ENCODE measurements at regions not wholly inside any gene's neighbourhood (a gene's known extent, or its start where the extent isn't known, plus 50 kb on each side); places are given as distances from the start of the nearest gene placed in this dataset.
A peak's percentile ranks its signal among the peaks of the same experiment; 100 is the strongest.
"Not testable (repeated sequence)": the region's sequence is repeated elsewhere in the genome, so short reads cannot be mapped to it uniquely, and the experiment has no call there.

- peaks cover 34 to 59% (median 41%) of the 10 kb centered on the region in 11 experiments for H3K9me3 ChIP-seq (replicated peaks in 1 of 11)
- no peaks in the 10 kb centered on the region for H3K27me3 ChIP-seq
- no peak overlapping the region for H3K4me2 ChIP-seq
- 0 out of 20 replicates have a peak, but pooled peaks cover 0 to 4% (median 0%) of the 10 kb centered on the region in 10 experiments for H3K4me1 ChIP-seq
- H3K9ac ChIP-seq: no peak overlapping the region
- no peak for TF ChIP-seq Cebpa-rat (IDR thresholded peaks at IDR 0.05)
- H3K4me3 ChIP-seq: no peak overlapping the region
- no peak overlapping the region for H3K27ac ChIP-seq
- H3K36me3 ChIP-seq: no peaks in the 10 kb centered on the region
- H4K20me1 ChIP-seq: no peaks in the 10 kb centered on the region
Measured at GRCh38 chr16:35574454-35575431, 2115.3 kb downstream of the TP53TG3F start.

GRCh38 chr16:35575432-35575821 is 2116.0 kb downstream of the TP53TG3F start:
- H3K4me1 ChIP-seq: 0 out of 20 replicates have a peak, but pooled peaks cover 0 to 4% (median 0%) of the 10 kb centered on the region in 10 experiments
- H3K36me3 ChIP-seq: no peaks in the 10 kb centered on the region
- no peak overlapping the region for H3K4me3 ChIP-seq
- H4K20me1 ChIP-seq: no peaks in the 10 kb centered on the region
- no peak overlapping the region for H3K27ac ChIP-seq
- no peak overlapping the region for H3K4me2 ChIP-seq
- no peaks in the 10 kb centered on the region for H3K27me3 ChIP-seq
- H3K9me3 ChIP-seq (replicated peaks in 1 of 11): peaks cover 36 to 65% (median 44%) of the 10 kb centered on the region in 11 experiments
- TF ChIP-seq Cebpa-rat (IDR thresholded peaks at IDR 0.05): no peak
- no peak overlapping the region for H3K9ac ChIP-seq

- H4K20me1 ChIP-seq: no peaks in the 10 kb centered on the region
- H3K9me3 ChIP-seq (replicated peaks in 1 of 11): no peaks in the 10 kb centered on the region
- no peak overlapping the region for H3K9ac ChIP-seq
- no peak for TF ChIP-seq Cebpa-rat (IDR thresholded peaks at IDR 0.05)
- no peaks in the 10 kb centered on the region for H3K27me3 ChIP-seq
- no peak overlapping the region for H3K4me3 ChIP-seq
- no peaks in the 10 kb centered on the region for H3K4me1 ChIP-seq
- H3K27ac ChIP-seq: no peak overlapping the region
- no peaks in the 10 kb centered on the region for H3K36me3 ChIP-seq
- no peak overlapping the region for H3K4me2 ChIP-seq
Measured at GRCh38 chr16:35585411-35585810, 2126.0 kb downstream of the TP53TG3F start.

GRCh38 chr16:35590913-35591312 is 2131.5 kb downstream of the TP53TG3F start:
- not testable (repeated sequence) for H3K4me2 ChIP-seq, H3K27ac ChIP-seq, H4K20me1 ChIP-seq, H3K4me3 ChIP-seq, H3K36me3 ChIP-seq, H3K27me3 ChIP-seq, H3K9ac ChIP-seq
- H3K4me1 ChIP-seq: peaks cover 0 to 24% (median 0%) of the 10 kb centered on the region in 10 experiments; a peak in 5 of 20 replicates
- H3K9me3 ChIP-seq (replicated peaks in 1 of 11): peaks cover 0 to 17% (median 11%) of the 10 kb centered on the region in 11 experiments; a peak in 10 of 22 replicates

GRCh38 chr16:35596467-35596866 is 2137.1 kb downstream of the TP53TG3F start:
- Histone ChIP-seq H3K4me3 (no peak overlapping the region), H3K36me3 (no peaks in the 10 kb centered on the region), H3K27me3 (no peaks in the 10 kb centered on the region), H3K27ac (no peak overlapping the region), H4K20me1 (no peaks in the 10 kb centered on the region), H3K9ac (no peak overlapping the region), H3K4me2 (peak overlapping the region in 3 of 11 experiments; percentile 2 to 15 (median 6); a peak in 2 of 22 replicates), H3K9me3 (replicated peaks in 1 of 11) (peaks cover 0 to 14% (median 10%) of the 10 kb centered on the region in 11 experiments; a peak in 11 of 22 replicates), H3K4me1 (peaks cover 12 to 75% (median 28%) of the 10 kb centered on the region in 10 experiments; a peak in 19 of 20 replicates)
- TF ChIP-seq Cebpa-rat (IDR thresholded peaks at IDR 0.05): no peak

GRCh38 chr16:35598696-35599332 is 2139.4 kb downstream of the TP53TG3F start:
- H3K27ac ChIP-seq: peak overlapping the region; percentile 28 to 90 (median 68); a peak in 20 of 22 replicates
- H3K9me3 ChIP-seq (replicated peaks in 1 of 11): peaks cover 0 to 7% (median 0%) of the 10 kb centered on the region in 11 experiments; a peak in 3 of 22 replicates
- no peaks in the 10 kb centered on the region for H3K36me3 ChIP-seq
- H3K27me3 ChIP-seq: no peaks in the 10 kb centered on the region
- TF ChIP-seq Cebpa-rat (IDR thresholded peaks at IDR 0.05): no peak
- H3K4me1 ChIP-seq: peaks cover 12 to 76% (median 30%) of the 10 kb centered on the region in 10 experiments; a peak in 19 of 20 replicates
- peak overlapping the region in 4 of 10 experiments; percentile 20 to 50 (median 40); a peak in 7 of 20 replicates for H3K4me3 ChIP-seq
- peak overlapping the region in 8 of 11 experiments; percentile 31 to 79 (median 68); a peak in 13 of 22 replicates for H3K9ac ChIP-seq
- H3K4me2 ChIP-seq: peak overlapping the region; percentile 41 to 97 (median 66)
- H4K20me1 ChIP-seq: no peaks in the 10 kb centered on the region

- peaks cover 0 to 7% (median 0%) of the 10 kb centered on the region in 11 experiments; a peak in 3 of 22 replicates for H3K9me3 ChIP-seq (replicated peaks in 1 of 11)
- peak overlapping the region in 4 of 10 experiments; percentile 20 to 50 (median 40); a peak in 6 of 20 replicates for H3K4me3 ChIP-seq
- H3K27me3 ChIP-seq: no peaks in the 10 kb centered on the region
- H3K27ac ChIP-seq: peak overlapping the region; percentile 28 to 90 (median 68); a peak in 20 of 22 replicates
- H3K36me3 ChIP-seq: no peaks in the 10 kb centered on the region
- H3K9ac ChIP-seq: peak overlapping the region in 8 of 11 experiments; percentile 31 to 79 (median 64); a peak in 13 of 22 replicates
- H3K4me1 ChIP-seq: peaks cover 12 to 70% (median 30%) of the 10 kb centered on the region in 10 experiments; a peak in 19 of 20 replicates
- no peak for TF ChIP-seq Cebpa-rat (IDR thresholded peaks at IDR 0.05)
- peak overlapping the region; percentile 41 to 97 (median 66) for H3K4me2 ChIP-seq
- no peaks in the 10 kb centered on the region for H4K20me1 ChIP-seq
Measured at GRCh38 chr16:35599429-35600160, 2140.2 kb downstream of the TP53TG3F start.

- Histone ChIP-seq H3K4me2 (peak overlapping the region in 7 of 11 experiments; percentile 45 to 97 (median 79); a peak in 13 of 22 replicates), H3K4me1 (peaks cover 12 to 64% (median 30%) of the 10 kb centered on the region in 10 experiments; a peak in 19 of 20 replicates), H3K27ac (peak overlapping the region in 9 of 11 experiments; percentile 43 to 90 (median 68); a peak in 15 of 22 replicates), H3K9ac (peak overlapping the region in 3 of 11 experiments; percentile 38 to 79 (median 75); a peak in 3 of 22 replicates)
- H3K4me3 ChIP-seq; H3K27me3 ChIP-seq; H3K9me3 ChIP-seq (replicated peaks in 1 of 11); H3K36me3 ChIP-seq; H4K20me1 ChIP-seq: not testable (repeated sequence)
Measured at GRCh38 chr16:35600161-35600555, 2140.7 kb downstream of the TP53TG3F start.

Measured in BLaER1 treated with 17β-estradiol and CSF1 and Interleukin-3, amounts not matched to agents 10 nM and 100 nM (cell line).